PC-3 (cell line): ENCODE measurements at regions not wholly inside any gene's neighbourhood (a gene's known extent, or its start where the extent isn't known, plus 50 kb on each side); places are given as distances from the start of the nearest gene placed in this dataset.

Experiments used
- ATAC-seq: fragments of 200-7000 bp; cut with Tn5 transposase; 2 replicates; pipeline ENCODE4 v1.9.1; 2020; ENCODE audit warnings: mild to moderate bottlenecking, moderate library complexity
- BruUV-seq: library from RNA; stranded (reverse); fragments of 400-500 nt; replicated peaks from 2 replicates; lab custom pipeline; 2021; lab: Mats Ljungman, UMichigan
- CTCF ChIA-PET: fragments of 300-600 bp; sonication (Branson Sonifier 250); formaldehyde crosslinking; loops from one replicate; lab custom pipeline; 2022; ENCODE audit warnings: antibody characterized with exemption; lab: Charles Lee
- POLR2A ChIA-PET: fragments of 300-600 bp; sonication (Branson Sonifier 250); formaldehyde crosslinking; loops from one replicate; lab custom pipeline; 2022; ENCODE audit warnings: antibody characterized with exemption; ENCODE audit not compliant: unreplicated experiment; lab: Charles Lee
- DNase-seq: peaks from one replicate; pipeline ENCODE4 v3.0.0-alpha.2; 2015
- H2AFZ ChIP-seq: fragments of 300-600 bp; sonication (generic); 2 replicates; pipeline ENCODE4 v1.6.0; 2016; ENCODE audit warnings: antibody characterized with exemption, low read length
- H3F3A ChIP-seq: fragments of 300-600 bp; sonication (generic); one replicate; pipeline ENCODE4 v1.6.0; 2017; ENCODE audit warnings: antibody characterized with exemption, low read length, control low read depth, mild to moderate bottlenecking; ENCODE audit not compliant: unreplicated experiment
- H3K27ac ChIP-seq: fragments of 300-600 bp; sonication (generic); 2 replicates; pipeline ENCODE4 v1.5.1; 2016; ENCODE audit warnings: mild to moderate bottlenecking, low read length
- H3K27me3 ChIP-seq: fragments of 300-600 bp; sonication (generic); 2 replicates; pipeline ENCODE4 v1.6.1; 2016; ENCODE audit warnings: low read length, mixed read lengths
- H3K36me3 ChIP-seq: fragments of 300-600 bp; sonication (generic); 2 replicates; pipeline ENCODE4 v1.6.1; 2016; ENCODE audit warnings: low read depth, mixed run types, low read length, mixed read lengths
- H3K4me1 ChIP-seq: fragments of 300-600 bp; sonication (generic); 2 replicates; pipeline ENCODE4 v1.5.1; 2016; ENCODE audit warnings: low read length; ENCODE audit not compliant: insufficient read depth
- H3K4me2 ChIP-seq: fragments of 300-600 bp; sonication (generic); 2 replicates; pipeline ENCODE4 v1.6.0; 2016; ENCODE audit warnings: low read length
- H3K4me3 ChIP-seq: fragments of 300-600 bp; sonication (generic); 2 replicates; pipeline ENCODE4 v1.5.1; 2016; ENCODE audit warnings: mild to moderate bottlenecking, low read length, mixed read lengths
- H3K79me2 ChIP-seq: fragments of 300-600 bp; sonication (generic); 2 replicates; pipeline ENCODE4 v1.6.1; 2017; ENCODE audit warnings: low read length, mixed read lengths
- H3K9ac ChIP-seq: fragments of 300-600 bp; sonication (generic); 2 replicates; pipeline ENCODE4 v1.6.0; 2016; ENCODE audit warnings: mild to moderate bottlenecking, low read length
- H3K9me2 ChIP-seq: fragments of 300-600 bp; sonication (generic); replicated peaks from 2 replicates; pipeline ENCODE4 v1.6.1; 2016; ENCODE audit warnings: mixed run types, low read length, mixed read lengths
- H3K9me3 ChIP-seq: fragments of 300-600 bp; sonication (generic); 2 replicates; pipeline ENCODE4 v1.6.1; 2016; ENCODE audit warnings: low read length, mixed read lengths
- H4K20me1 ChIP-seq: fragments of 300-600 bp; sonication (generic); 2 replicates; pipeline ENCODE4 v1.6.1; 2016; ENCODE audit warnings: low read length, mixed read lengths
- CTCF ChIP-seq: fragments of 300-600 bp; sonication (generic); conservative IDR thresholded peaks from 2 replicates; pipeline ENCODE4 v1.5.1; 2017; ENCODE audit warnings: antibody characterized with exemption, low read depth, mild to moderate bottlenecking, low read length
- EZH2 ChIP-seq: fragments of 300-600 bp; sonication (generic); IDR thresholded peaks from one replicate; pipeline ENCODE4 v1.6.1; 2017; ENCODE audit warnings: antibody characterized with exemption, mild to moderate bottlenecking, low read length; ENCODE audit not compliant: unreplicated experiment
- EZH2phosphoT487 ChIP-seq: fragments of 300-600 bp; sonication (generic); IDR thresholded peaks from 2 replicates; pipeline ENCODE4 v1.6.1; 2018; ENCODE audit warnings: mild to moderate bottlenecking, antibody characterized with exemption, low read length, borderline replicate concordance
- intact Hi-C: fragments of 100-400 bp; cut with micrococcal nuclease; formaldehyde crosslinking; loops from 2 replicates; pipeline ENCODE4 v1.9.0; 2023

GRCh38 chr7:130845581-130846085 is 111.6 kb upstream of the KLF14 start:
- H2AFZ ChIP-seq, result peak overlapping the region; percentile 87
- H3K36me3 ChIP-seq, result no peaks in the 10 kb centered on the region
- TSS peak; percentile 94 for BruUV-seq
- ATAC-seq, result peak; percentile 90
- intact Hi-C loops, result loop anchor here (1.0 kb wide), 1 partner anchor 8 kb away; no protein-coding TSS in a partner anchor
- H3K4me2 ChIP-seq, result peak overlapping the region; percentile 83
- peak overlapping the region; percentile 98 for H3K27ac ChIP-seq
- H3K4me3 ChIP-seq, result peak overlapping the region; percentile 55
- TF ChIP-seq CTCF, result no peak
- TF ChIP-seq EZH2phosphoT487, result no peak
- TF ChIP-seq EZH2, result no peak
- DNase-seq, result peak; percentile 89
- no peaks in the 10 kb centered on the region for H3K9me3 ChIP-seq
- CTCF ChIA-PET, result no interaction called here
- H3K9ac ChIP-seq, result peak overlapping the region; percentile 55
- H3K9me2 ChIP-seq, result no peaks in the 10 kb centered on the region
- peaks cover 12% of the 10 kb centered on the region for H3F3A ChIP-seq
- no peaks in the 10 kb centered on the region for H4K20me1 ChIP-seq
- no peaks in the 10 kb centered on the region for H3K27me3 ChIP-seq
- H3K4me1 ChIP-seq, result peaks cover 28% of the 10 kb centered on the region
- POLR2A ChIA-PET, result interaction anchor here (0.6 kb wide), 3 partner anchors 45 to 206 kb away, joined by 3 to 16 read pairs (median 3); no protein-coding TSS in a partner anchor
- H3K79me2 ChIP-seq, result 0 out of 2 replicates have a peak, but pooled peaks cover 4% of the 10 kb centered on the region

- ATAC-seq, result no peak
- intact Hi-C loops, result no loop called here
- no peaks in the 10 kb centered on the region for H3K9me3 ChIP-seq
- no peaks in the 10 kb centered on the region for H3K36me3 ChIP-seq
- H2AFZ ChIP-seq, result no peak overlapping the region
- H3F3A ChIP-seq, result peaks cover 28% of the 10 kb centered on the region
- ChIA-PET CTCF (no interaction called here), POLR2A (no interaction called here)
- H3K9me2 ChIP-seq, result no peaks in the 10 kb centered on the region
- no peak for DNase-seq
- BruUV-seq, result no TSS peak
- H3K9ac ChIP-seq, result no peak overlapping the region
- H3K27ac ChIP-seq, result no peak overlapping the region
- H3K4me3 ChIP-seq, result no peak overlapping the region
- H3K27me3 ChIP-seq, result no peaks in the 10 kb centered on the region
- H3K79me2 ChIP-seq, result peaks cover 9% of the 10 kb centered on the region; the same call in 1 of the 2 replicates
- H3K4me1 ChIP-seq, result peaks cover 53% of the 10 kb centered on the region
- no peaks in the 10 kb centered on the region for H4K20me1 ChIP-seq
- H3K4me2 ChIP-seq, result no peak overlapping the region
- TF ChIP-seq EZH2 (no peak), EZH2phosphoT487 (no peak), CTCF (no peak)
Observed at GRCh38 chr7:130849604-130850003, 115.6 kb upstream of the KLF14 start.

DNA sequence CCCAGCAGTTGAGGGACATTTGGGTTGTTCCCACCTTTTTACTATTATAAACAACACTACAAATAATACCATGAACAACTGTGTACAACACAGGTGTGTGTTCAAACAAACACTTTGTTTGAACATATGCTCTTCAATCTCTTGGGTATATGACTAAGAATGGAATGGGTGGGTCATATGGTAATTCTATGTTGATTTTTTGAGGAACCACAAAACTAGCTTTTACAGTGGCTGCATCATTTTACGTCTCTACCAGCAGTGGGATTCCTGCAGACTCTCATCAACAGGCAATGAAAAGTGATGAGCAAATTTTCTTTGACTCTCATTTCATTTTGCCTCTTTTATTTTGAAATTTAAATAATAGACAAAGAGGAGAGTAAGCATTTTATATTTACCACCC is 116.9 kb upstream of the KLF14 start:
- no peak overlapping the region for H2AFZ ChIP-seq
- no peak overlapping the region for H3K9ac ChIP-seq
- peaks cover 9% of the 10 kb centered on the region; the same call in 1 of the 2 replicates for H3K79me2 ChIP-seq
- H3K9me2 ChIP-seq, result no peaks in the 10 kb centered on the region
- ChIA-PET POLR2A (no interaction called here), CTCF (interaction anchor here (1.0 kb wide), 1 partner anchor 93 kb away, joined by 3 read pairs; no protein-coding TSS in a partner anchor)
- DNase-seq (no peak), ATAC-seq (no peak)
- H3F3A ChIP-seq, result peaks cover 19% of the 10 kb centered on the region
- H3K4me1 ChIP-seq, result peaks cover 45% of the 10 kb centered on the region
- no TSS peak for BruUV-seq
- no peak for TF ChIP-seq CTCF
- TF ChIP-seq EZH2phosphoT487, result no peak
- no peak for TF ChIP-seq EZH2
- intact Hi-C loops, result no loop called here
- H3K4me2 ChIP-seq, result no peak overlapping the region
- H3K9me3 ChIP-seq, result peaks cover under 1% of the 10 kb centered on the region; the same call in 1 of the 2 replicates
- H3K27me3 ChIP-seq, result no peaks in the 10 kb centered on the region
- H3K36me3 ChIP-seq, result peaks cover 10% of the 10 kb centered on the region
- H3K4me3 ChIP-seq, result no peak overlapping the region
- H4K20me1 ChIP-seq, result no peaks in the 10 kb centered on the region
- H3K27ac ChIP-seq, result no peak overlapping the region
